HepG2 (cell line): ENCODE measurements at regions not wholly inside any gene's neighbourhood (a gene's known extent, or its start where the extent isn't known, plus 50 kb on each side); places are given as distances from the start of the nearest gene placed in this dataset.

Source experiments
- CEBPB ChIP-seq: IDR thresholded peaks from 2 replicates; pipeline ENCODE4 v1.6.1; 2011; ENCODE audit warnings: low read depth, low read length, improper control_type of control experiment, borderline replicate concordance
- EZH2 ChIP-seq: conservative IDR thresholded peaks from 2 replicates; pipeline ENCODE4 v1.6.1; 2012; ENCODE audit warnings: mild to moderate bottlenecking, low read depth, low read length, moderate library complexity
- HOXD1 ChIP-seq: sonication (generic); formaldehyde crosslinking; IDR thresholded peaks from 2 replicates; pipeline ENCODE4 v1.5.0; 2020; ENCODE audit warnings: missing genetic modification reagents
- TF ChIP-seq, protein P1 (sequence below): sonication (generic); formaldehyde crosslinking; IDR thresholded peaks from 2 replicates; pipeline ENCODE4 v1.5.0; 2020; ENCODE audit warnings: mild to moderate bottlenecking, missing genetic modification reagents, moderate library complexity
- TF ChIP-seq, protein P2 (sequence below): sonication (generic); formaldehyde crosslinking; IDR thresholded peaks from 2 replicates; pipeline ENCODE4 v1.8.1; 2023; ENCODE audit warnings: mild to moderate bottlenecking, inconsistent platforms, moderate library complexity, missing genetic modification reagents, borderline replicate concordance

DNA sequence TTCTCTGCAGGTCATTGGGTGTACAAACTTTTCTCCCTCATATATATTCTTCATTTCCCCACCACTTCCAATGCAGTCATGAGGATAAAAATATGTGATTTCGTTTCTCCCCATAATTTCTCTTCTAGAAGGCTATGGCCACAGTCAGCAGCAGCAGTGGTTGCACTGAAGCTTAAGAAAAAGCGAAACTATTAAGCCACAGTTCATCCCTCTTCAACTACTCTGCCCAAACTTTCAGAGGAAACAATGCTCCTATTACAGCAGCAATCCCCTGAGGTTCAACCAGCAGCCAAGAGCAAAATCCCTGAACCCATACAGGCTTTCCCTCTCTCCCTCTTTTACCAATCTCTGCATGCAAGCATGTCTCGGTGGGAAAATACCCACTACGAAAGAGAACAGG, 298.6 kb downstream of the DHX15 start:
- TF ChIP-seq, protein P1, sequence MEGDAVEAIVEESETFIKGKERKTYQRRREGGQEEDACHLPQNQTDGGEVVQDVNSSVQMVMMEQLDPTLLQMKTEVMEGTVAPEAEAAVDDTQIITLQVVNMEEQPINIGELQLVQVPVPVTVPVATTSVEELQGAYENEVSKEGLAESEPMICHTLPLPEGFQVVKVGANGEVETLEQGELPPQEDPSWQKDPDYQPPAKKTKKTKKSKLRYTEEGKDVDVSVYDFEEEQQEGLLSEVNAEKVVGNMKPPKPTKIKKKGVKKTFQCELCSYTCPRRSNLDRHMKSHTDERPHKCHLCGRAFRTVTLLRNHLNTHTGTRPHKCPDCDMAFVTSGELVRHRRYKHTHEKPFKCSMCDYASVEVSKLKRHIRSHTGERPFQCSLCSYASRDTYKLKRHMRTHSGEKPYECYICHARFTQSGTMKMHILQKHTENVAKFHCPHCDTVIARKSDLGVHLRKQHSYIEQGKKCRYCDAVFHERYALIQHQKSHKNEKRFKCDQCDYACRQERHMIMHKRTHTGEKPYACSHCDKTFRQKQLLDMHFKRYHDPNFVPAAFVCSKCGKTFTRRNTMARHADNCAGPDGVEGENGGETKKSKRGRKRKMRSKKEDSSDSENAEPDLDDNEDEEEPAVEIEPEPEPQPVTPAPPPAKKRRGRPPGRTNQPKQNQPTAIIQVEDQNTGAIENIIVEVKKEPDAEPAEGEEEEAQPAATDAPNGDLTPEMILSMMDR (CRISPR knock-in tag) = no peak
- TF ChIP-seq EZH2 (no peak), HOXD1 (CRISPR knock-in tag) (no peak), CEBPB (no peak)
- TF ChIP-seq, protein P2, sequence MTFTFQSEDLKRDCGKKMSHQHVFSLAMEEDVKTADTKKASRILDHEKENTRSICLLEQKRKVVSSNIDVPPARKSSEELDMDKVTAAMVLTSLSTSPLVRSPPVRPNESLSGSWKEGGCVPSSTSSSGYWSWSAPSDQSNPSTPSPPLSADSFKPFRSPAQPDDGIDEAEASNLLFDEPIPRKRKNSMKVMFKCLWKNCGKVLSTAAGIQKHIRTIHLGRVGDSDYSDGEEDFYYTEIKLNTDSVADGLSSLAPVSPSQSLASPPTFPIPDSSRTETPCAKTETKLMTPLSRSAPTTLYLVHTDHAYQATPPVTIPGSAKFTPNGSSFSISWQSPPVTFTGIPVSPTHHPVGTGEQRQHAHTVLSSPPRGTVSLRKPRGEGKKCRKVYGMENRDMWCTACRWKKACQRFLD (CRISPR knock-in tag) = no peak
